Hindlimb muscle (tissue), 1 donor: ENCODE measurements at regions not wholly inside any gene's neighbourhood (a gene's known extent, or its start where the extent isn't known, plus 50 kb on each side); places are given as distances from the start of the nearest gene placed in this dataset.
"Not testable (repeated sequence)": the region's sequence is repeated elsewhere in the genome, so short reads cannot be mapped to it uniquely, and the experiment has no call there.

Experiments
- DNase-seq: peaks from one replicate; pipeline ENCODE4 v3.0.0-alpha.2; 2013

DNA sequence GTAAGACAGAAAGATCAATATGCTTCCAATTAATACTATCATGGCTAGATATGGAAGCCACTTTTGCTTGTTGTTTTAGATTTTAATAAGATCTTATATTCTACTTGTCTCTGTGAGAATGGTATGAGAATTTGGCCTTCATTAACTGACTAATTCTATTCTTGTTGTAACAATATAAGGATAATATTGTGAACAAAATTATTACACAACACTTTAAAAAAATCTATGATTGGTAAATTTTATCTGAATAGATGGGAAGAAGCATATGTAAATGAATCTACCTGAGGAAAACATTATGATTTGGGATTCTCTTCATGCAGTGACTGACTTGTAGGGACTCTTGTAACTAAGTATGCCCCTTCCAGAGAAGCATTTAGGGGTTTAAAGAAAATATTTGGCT is 308.9 kb upstream of the KCND2 start:
- DNase-seq, result no peak

DNA sequence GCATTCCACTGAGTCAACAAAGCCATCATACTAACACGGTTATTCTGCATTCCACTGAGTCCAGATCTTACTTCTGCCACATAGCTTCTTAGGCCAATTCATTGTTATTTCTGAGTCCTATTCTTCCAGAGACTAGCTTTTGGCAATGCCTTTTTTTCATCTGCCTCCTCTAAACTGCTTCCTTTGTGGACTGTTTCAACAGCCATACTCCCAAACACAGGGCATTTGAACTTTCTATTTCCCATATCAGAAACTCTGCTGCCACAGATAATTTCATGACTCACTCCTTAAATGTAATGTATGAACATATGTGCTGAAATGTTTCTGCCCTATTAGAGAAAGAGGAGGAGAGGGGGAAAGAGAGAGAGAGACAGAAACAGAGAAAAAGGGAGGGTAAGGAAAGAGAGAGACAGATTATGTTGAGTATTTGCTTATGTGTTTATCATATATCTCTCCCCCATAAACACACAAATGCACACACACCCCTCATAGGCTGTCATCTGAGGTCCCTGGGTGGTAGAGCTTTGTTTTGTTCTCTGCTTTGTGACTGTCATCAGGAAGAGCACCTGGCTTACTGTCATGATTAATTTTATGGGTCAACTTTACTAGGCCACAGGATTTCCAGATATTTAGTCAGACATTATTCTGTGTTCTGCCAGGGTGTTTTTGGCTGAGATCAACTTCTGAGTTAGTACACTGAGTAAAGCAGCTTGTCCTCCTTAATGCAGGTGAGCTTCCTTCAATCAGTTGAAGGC is 308.0 kb upstream of the KCND2 start:
- DNase-seq, result no peak

DNA sequence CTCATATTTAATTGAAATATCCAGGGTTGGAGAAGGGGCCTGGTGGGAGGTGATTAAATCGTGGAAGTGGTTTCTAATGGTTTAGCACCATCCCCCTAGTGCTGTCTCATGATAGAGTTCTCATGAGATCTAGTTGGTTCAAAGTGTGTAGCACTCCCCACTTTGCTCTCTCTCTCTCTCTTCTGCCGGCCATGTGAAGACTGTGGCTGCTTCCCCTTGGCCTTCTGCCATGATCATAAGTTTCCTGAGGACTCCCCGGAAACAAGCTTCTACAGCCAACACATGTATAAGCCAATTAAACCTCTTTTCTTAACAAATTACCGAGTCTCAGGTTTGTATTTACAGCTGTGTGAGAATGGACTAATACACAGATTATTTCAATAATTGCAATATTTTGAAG is 305.8 kb upstream of the KCND2 start:
- DNase-seq, result no peak

DNA sequence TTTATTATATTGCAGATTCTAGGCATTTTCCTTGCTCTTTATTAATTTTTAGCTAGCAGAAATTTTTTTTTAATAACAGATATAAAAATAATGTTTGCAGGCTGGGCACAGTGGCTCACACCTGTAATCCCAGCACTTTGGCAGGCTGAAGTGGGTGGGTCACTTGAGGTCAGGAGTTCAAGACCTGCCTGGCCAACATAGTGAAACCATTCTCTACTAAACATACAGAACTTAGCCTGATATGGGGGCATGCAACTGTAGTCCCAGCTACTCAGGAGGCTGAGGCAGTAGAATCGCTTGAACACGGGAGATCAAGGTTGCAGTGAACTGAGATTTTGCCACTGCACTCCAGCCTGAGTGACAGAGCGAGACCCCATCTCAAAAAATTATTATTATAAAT is 304.6 kb upstream of the KCND2 start:
- not testable (repeated sequence) for DNase-seq

DNA sequence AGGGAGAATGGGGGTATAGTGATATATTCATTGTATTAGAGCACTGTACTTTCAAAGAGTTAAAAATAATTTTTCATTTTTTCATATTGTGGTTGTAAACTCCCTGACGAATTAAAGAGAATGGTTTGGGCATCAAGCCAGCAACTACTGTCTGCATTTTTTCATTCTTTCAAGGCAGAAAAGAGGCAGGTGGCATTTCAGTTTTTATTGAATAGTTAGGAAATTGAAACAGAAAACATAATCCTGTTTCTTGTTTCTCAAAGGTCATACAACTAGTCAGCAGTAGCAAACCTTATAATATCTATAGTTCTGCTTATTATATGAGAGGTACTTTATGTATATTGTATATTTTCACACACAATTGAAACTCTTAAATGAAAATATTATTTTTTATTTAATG is 303.9 kb upstream of the KCND2 start:
- no peak for DNase-seq

DNA sequence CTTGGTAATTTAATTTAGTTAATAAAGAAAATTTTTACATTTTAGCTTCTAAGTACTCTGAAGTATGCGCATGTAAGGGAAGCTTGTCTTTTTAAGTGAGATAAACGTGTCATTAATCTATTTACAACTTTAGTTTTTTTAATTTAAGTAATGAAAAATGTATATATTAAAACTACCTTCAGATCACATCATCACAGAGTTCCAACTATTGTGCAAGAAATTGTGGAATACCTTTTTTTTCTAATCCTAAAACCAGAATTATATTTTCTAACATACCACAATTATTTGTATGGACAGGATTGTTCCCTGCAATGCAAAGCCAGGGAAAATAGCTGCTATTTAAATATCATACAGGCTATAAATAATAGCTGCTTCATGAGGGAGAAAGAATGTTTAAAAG is 303.2 kb upstream of the KCND2 start:
- DNase-seq, result no peak

DNA sequence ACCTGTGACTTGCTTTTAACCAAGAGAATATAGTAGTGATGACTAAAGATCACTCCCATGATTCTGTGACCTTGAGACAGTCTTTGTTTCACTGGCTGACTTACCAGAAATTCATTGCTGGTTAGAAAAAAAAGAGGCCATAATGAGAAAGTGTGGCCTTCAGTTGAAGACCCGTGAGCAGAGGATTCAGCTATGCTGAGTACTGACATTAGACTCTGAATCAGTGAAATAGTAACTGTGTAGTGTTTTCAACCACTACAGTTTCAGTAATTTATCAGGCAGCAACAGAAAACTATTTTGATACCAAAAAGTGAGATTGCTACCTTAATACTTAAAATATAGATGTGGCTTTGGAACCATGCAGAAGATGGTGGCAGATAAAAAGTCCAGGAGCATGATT is 298.0 kb upstream of the KCND2 start:
- DNase-seq, result no peak

DNA sequence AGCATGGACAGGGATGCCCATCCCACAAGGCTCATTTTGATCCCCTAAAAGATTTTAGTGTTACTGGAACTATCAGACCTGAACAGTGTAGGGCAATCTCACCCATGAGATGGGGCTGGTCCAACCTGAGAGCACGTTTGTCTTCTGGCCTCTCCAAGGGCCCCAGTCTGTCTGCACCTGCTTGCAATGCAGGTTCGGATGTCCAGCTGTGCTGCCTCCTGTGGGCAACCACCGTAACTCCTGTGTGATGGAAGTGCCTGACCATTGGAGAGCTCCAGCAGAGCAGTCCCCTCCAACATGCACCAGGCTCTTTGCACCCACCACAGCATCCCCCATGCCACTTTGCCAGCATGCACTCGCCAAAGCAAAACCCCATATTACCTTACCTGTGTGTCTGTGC is 290.1 kb upstream of the KCND2 start:
- DNase-seq, result no peak

DNA sequence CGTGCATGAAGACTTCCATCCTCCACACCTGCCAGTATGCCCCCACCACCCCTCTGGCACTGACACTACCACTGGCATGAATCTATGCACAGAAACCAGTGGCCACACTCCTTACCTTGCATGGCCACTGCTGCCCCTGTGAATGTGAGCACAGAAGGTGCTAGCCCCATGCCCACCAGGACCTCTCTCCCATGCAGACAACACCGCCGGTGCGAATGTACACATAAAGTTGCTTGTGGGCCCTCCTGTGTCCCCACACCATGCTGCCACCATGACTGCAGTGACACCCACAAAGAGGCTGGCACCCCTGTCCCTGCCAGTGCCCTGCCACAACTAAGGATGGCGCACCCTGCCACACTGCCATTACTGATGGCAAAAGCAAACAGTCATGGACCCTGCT is 289.5 kb upstream of the KCND2 start:
- DNase-seq, result no peak

DNA sequence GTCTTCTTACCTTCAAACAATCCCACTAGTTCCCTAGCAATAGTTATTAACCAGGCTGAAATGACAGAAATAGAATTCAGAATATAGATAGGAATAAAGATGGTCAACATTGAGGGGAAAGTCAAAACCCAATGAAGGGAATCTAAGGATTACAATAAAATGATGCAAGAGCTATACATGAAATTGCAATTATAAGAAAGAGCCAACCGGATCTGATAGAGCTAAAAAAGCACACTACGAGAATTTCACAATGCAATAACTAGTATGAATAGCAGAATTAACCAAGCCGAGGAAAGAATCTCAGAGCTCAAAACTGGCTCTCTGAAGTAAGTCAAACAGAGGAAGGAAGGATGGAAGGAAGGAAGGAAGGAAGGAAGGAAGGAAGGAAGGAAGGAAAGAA is 288.7 kb upstream of the KCND2 start:
- no peak for DNase-seq

DNA sequence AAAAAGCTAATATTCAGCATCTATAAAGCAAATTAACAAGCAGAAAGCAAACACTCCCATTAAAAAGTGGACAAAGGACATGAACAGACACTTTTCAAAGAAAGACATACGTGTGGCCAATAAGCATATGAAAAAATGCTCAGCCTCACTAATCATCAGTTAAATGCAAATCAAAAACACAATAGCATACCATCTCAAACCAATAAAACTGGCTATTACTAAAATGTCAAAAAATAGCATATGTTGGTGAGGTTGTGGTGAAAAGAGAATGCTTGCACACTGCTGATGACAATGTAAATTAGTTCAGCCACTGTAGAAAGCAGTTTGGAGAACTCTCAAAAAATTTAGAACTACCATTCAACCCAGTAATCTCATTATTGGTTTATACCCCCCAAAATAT is 284.6 kb upstream of the KCND2 start:
- DNase-seq, result no peak

DNA sequence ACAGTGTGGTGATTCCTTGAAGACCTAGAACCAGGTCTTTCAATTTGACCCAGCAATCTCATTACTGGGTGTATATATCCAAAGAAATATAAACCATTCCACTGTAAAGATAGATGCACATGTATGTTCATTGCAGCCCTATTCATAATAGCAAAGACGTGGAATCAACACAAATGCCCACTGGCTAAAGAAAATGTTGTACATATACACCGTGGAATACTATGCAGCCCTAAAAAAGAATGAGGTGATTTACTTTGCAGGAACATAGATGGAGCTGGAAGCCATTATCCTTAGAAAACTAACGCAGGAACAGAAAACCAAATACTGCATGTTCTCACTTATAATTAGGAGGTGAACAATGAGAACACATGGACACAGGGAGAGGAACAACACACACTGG is 278.0 kb upstream of the KCND2 start:
- DNase-seq, result no peak

DNA sequence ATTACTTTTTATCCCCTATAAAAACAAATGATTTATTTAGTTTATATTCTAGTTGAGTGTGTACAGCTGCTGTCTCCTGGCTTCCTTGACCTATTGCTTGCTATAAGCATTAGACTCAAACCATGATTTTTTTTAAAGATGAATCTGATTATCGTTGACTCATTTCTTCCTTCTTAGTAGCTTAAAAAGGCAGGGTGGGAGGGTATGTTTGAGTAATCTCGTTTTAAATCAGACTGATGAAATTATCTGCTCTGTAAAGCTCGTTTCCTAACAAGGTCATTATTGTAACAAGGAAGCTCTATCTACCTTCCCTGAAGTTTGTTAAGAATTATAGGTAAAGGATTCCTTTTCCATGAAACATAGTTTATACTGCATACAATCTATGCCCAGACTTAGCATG is 276.3 kb upstream of the KCND2 start:
- no peak for DNase-seq

DNA sequence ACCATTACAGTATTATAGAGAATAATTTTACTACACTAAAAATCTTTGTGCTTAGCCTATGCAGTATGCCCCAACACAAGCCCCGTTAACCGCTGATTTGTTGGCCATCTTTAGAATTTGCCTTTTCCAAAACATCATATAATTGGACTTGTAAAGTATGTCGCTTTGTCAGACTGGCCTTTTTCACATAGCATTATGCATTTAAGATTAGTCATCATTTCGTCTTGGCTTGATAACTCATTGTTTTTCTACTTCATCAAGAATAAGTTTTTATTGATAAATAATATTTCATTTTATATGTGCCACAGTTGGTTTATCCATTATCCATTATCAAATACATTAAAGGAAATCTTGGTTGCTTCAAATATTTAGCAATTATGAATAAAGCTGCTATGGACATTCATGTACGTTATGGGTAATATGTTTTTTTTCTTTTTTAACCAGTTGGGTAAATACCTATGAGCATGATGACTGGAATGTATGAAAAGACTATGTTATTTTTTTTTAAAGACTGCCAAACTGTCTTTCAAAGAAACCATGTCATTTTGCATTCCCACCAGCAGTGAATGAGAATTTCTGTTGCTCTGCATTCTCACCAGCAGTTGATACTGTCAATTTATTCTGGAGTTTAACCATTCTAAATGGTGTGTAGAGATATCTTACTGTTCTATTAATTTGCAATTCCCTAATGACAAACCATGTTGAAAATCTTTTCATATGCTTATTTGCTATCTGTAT is 273.1 kb upstream of the KCND2 start:
- no peak for DNase-seq

DNA sequence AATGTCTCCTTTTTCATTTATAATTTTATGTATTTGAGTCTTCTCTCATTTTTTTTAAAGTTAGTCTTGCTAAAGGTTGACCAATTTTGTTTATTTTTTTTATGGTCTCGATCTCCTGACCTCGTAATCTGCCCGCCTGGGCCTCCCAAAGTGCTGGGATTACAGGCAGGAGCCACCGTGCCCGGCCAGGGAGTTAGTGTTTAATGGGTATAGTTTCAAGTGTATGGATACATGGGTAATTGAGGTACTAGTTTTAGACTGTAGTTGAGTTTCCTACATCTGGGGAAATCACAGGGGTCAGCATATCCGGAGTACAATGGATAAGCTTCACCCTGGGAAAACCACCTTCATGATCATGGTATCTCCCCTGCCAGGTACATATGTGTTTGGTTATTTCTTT is 267.3 kb upstream of the KCND2 start:
- no peak for DNase-seq

DNA sequence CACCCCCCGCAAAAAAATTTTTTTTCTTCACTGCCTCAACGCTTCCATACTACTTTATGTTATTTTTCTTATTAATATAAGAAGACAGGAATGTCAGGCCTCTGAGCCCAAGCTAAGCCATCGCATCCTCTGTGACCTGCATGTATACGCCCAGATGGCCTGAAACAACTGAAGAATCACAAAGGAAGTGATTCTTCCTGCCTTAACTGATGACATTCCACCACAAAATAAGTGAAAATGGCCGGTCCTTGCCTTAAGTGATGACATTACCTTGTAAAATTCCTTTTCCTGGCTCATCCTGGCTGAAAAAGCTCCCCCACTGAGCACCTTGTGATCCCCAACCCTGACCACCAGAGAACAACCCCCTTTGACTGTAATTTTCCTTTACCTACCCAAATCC is 258.7 kb upstream of the KCND2 start:
- not testable (repeated sequence) for DNase-seq

DNA sequence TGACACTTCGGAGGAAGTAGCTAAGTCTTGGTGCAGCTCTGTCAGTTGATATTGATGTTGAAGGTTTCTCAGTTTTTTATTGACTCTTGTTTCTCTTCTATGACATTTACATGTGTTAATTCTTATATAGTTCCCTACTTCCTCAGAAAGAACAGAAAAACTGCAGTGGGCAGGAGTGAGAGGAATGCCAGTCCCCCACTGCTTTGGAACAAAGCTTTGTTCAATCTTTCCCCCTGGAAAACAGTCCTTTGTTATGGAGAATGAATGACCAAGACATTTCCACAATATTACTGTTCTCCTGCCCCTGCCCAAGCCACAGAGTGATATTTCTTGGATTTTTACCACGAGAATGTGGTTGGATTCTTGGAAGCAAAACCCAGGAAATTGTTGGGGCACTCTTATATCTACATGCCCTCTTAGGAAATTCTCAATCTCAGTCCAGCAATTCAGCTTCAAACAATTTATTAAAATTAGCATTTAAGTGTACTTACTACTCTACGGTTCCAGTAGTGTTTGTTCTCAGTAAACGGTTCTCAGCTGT is 258.0 kb upstream of the KCND2 start:
- no peak for DNase-seq

DNA sequence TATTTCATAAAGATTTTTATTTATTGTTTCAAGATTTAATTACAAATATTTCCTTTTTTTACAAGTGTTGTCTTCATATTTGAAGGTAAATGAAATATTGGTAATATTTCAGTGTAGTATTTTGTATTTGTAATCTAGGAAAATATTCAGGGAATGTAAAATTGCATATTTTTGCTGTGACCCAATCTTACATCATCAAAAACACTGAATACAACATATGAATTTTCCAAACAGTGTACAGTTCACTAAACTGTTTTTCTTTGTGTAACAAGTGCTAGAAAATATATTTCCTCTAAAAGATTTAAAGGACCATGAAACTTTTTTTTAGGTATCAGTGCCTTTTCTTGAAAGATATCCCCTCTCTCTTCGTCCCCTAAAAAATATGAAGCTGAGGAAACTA is 251.9 kb upstream of the KCND2 start:
- DNase-seq, result no peak

DNA sequence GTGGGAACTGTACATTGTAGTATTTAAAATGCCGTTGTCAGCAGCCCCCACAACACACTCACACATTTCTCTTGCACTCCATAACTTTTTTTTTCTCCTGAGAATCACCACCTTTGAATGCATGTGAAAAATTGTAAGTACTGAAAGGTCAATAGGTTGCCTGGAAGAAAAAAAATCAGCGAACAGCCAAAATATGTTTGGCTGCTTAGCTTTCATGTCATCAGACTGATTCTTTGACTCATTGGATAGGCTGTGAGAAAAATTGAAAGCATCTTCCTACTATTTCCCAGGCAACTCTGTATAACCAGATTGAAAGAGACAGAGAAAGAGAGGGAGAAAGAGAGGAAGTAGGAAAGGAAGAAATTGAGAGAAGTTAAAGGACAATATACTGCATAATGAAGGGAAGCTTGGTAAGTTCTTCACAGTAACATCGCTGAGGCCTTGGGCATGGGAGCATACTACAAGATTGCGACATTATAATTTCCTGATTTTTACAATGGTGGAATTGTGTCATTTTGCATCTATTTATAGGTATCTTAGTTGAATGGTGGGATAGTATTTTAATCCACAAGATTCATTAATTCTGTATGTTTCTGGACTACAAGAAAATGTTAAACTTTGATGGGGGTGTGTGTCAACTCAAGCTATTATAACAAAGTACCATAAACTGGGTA is 249.3 kb upstream of the KCND2 start:
- DNase-seq, result no peak

DNA sequence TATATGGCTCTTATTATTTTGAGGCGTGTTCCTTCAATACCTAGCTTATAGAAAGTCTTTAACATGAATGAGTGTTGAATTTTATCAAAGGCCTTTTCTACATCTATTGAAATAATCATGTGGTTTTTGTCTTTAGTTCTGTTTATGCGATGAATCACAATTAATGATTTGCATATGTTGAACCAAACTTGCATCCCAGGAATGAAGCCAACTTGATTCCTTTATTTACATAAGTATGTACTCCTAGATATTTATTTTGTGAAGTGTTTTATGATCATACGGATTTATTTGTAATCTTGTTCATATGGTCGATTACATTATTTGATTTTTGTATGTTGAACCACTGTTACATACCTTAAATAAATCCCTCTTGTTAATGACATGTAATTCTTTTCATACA is 244.3 kb upstream of the KCND2 start:
- DNase-seq, result no peak

DNA sequence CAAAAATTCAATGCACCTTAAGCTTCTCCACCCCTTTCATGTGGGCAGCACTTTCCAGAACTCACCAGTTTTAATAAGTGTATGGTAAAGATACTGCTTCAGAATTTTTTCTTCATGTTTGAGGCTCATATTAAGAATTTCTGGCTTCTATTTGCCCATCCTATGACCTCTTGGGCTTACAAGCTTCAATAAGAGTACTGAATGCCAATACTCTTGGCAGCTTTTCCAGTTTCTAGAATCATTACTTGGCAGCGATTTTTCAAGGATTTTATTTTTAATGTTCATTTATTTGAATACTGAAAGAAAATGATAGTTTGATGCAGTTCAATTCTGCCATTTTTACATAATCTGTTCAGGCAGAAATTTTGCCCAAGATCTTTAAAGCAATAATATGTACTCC is 242.1 kb upstream of the KCND2 start:
- no peak for DNase-seq

DNA sequence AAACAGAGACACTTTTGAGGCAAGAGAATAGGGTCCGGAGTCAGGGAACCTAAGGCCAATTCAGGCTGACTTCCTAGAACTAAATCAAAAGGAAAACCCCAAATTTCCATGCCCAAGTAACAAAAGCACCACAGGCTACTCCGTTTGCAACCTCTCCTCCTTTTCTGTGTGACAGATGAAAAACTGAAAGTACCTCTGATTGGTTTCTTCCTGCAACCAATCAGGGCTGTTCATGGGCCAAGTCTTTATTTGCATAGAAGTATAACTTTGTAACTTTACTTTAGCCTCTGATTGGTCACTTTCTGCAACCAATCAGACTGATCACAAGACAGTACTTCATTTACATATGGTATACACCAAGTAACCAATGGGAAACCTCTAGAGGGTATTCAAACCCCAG is 239.9 kb upstream of the KCND2 start:
- no peak for DNase-seq

DNA sequence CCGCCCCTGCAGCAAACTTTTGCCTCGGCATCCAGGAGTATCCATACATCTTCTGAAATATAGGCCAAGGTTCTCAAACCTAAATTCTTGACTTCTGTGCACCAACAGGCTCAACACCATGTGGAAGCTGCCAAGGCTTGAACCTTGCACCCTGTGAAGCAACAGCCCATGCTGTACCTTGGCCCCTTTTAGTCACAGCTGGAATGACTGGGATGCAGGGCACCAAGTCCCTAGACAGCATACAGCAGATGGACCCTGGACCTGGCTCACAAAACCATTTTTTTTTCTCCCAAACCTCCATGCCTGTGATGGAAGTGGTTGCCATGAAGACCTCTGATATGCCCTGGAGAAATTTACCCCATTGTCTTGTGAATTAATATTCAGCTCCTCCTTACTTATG is 233.8 kb upstream of the KCND2 start:
- DNase-seq, result no peak

DNA sequence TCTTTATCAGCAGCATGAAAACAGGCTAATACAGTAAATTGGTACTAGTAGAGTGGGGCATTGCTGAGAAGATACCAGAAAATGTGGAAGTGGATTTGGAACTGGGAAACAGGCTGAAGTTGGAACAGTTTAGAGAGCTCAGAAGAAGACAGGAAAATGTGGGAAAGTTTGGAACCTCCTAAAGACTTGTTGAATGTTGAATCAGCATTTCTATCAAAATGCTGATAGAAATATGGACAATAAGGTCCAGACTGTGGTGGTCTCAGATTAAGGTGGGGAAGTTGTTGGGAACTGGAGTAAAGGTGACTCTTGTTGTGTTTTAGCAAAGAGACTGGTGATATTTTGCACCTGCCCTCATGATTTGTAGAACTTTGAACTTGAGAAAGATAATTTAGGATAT is 231.2 kb upstream of the KCND2 start:
- no peak for DNase-seq
